Skin epidermis (tissue), 12 donors: ENCODE measurements at regions not wholly inside any gene's neighbourhood (a gene's known extent, or its start where the extent isn't known, plus 50 kb on each side); places are given as distances from the start of the nearest gene placed in this dataset.
"Not testable (repeated sequence)": the region's sequence is repeated elsewhere in the genome, so short reads cannot be mapped to it uniquely, and the experiment has no call there.

ENCODE experiments used
- H3K27ac ChIP-seq, 21 experiments: fragments of 200-600 bp; sonication (generic) in 11 of 21; one replicate each; pipeline ENCODE4 v1.5.0; 2020; ENCODE audit warnings: mild to moderate bottlenecking in 3 of 21, inconsistent platforms in 2 of 21, moderate library complexity in 2 of 21
- H3K4me3 ChIP-seq, 7 experiments: fragments of 200-600 bp; sonication (generic) in 2 of 7; one replicate each; pipeline ENCODE4 v1.5.0; 2020; ENCODE audit warnings: inconsistent platforms in 2 of 7, mild to moderate bottlenecking in 2 of 7, moderate library complexity in 1 of 7

DNA sequence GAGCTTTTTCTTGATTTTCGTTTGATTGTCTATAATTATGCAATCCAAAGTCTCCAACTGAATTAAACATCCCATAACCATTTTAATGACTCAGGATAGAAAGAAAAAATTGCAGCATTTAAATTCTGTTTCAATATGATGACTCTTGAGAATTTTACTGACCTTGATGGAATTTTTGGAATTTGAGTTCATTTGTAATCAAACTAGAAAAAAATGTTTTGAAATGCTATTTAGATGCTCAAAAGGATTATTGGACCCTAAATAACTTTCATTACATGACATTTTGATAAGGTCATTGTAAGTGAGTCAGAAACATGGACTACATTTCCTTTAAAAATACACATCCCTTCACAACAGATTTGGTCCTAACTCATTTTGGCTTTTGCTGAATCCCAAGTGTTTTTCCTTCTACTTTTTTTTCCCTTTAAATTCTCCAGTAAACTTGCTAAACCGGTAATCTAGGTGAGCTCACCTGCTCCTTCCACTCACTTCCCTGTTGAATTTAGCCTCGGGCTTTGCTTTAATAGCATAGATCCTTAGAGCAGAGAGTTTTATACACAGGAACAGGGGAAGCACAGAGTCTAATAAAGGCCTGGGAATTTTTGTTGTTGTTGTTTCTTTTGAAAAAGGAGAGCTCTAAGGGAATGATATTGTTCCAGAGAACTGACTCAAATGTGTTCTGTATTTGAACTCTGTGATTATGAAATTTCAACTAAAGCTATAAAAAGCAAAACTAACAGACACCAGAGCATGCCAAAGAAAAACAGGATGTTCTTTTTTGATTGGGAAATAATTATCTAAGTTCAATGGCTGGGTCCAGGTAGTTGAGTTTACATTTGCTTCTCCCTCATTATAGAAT, 1088.2 kb upstream of the CITED2 start:
- Histone ChIP-seq H3K4me3 (no peak overlapping the region), H3K27ac (peak overlapping the region in 12 of 21 experiments; percentile 12 to 76 (median 49))

DNA sequence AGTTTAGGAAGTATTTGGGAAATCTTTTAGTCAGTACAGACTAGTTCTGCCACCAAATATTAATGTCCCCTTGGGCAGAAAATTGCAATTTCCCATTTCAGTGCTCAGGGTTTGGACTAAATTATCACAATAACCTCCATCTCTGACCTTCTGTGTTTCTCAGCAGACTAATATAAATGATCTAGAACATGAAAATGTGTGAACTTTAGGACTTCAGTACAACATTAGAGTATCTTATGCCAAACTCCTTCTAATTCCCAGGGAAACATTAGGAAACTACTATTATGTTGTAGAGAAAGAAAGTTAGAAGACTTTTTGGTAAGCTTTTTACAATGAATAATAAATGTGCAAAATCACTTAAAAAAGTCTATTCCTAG, 1087.6 kb upstream of the CITED2 start:
- Histone ChIP-seq H3K27ac (peak overlapping the region in 4 of 21 experiments; percentile 39 to 50 (median 45)), H3K4me3 (no peak overlapping the region)

GRCh38 chr6:140460267-140460666, 1085.8 kb upstream of the CITED2 start:
- no peak overlapping the region for H3K4me3 ChIP-seq
- H3K27ac ChIP-seq = no peak overlapping the region

DNA sequence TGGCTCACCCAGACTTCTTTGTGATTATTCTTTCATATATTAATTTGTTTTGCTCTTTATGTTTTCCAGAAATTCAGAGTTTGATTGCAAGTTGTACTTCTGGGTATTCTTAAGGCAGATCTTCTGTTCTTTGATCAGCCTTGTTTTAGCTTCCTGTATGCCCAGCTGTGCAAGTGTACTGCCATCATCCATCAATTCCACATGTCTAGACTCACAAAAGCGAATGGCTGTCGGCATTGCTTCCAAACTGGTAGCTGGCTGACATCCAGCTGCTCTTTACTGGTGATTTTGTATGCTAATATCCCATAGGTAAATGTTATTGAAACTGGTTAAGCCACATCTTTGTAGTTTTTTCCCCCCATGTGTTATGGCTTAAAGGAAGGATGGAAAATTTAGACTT, 1084.8 kb upstream of the CITED2 start:
- Histone ChIP-seq H3K27ac (no peak overlapping the region), H3K4me3 (no peak overlapping the region)

DNA sequence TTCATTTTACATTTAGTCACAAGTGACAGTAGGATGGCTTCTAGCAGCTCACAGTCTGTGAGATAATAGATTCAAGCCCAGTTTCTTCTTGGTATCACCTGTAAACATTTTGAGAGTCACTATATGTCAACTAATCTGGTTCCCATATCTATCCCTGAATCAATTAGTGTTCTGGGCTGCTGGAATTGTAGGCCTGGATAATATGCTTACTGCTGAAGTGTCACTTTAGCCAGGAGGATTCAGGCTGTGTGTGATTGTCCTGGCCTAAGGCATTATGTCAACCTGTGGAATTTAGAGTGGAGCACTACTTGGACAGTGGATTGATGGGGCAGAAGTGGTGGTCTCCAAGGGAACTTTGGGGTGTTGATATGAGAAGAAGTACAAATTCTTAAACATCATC, 1071.8 kb upstream of the CITED2 start:
- Histone ChIP-seq H3K4me3 (no peak overlapping the region), H3K27ac (no peak overlapping the region)

- H3K4me3 ChIP-seq = no peak overlapping the region
- no peak overlapping the region for H3K27ac ChIP-seq
These were observed 1071.1 kb upstream of the CITED2 start for GRCh38 chr6:140445474-140446004.

DNA sequence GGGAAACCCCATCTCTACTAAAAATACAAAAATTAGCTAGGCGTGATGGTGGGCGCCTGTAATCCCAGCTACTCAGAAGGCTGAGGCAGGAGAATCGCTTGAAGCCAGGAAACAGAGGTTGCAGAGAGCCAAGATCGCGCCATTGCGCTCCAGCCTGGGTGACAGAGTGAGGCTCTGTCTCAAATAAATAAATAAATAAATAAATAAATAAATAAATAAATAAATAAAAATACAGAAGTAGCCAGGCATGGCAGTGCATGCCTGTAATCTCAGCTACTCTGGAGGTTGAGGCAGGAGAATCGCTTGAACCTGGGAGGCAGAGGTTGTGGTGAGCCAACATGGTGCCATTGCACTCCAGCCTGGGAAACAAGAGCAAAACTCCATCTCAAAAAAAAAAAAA, 1068.7 kb upstream of the CITED2 start:
- not testable (repeated sequence) for H3K27ac ChIP-seq, H3K4me3 ChIP-seq

DNA sequence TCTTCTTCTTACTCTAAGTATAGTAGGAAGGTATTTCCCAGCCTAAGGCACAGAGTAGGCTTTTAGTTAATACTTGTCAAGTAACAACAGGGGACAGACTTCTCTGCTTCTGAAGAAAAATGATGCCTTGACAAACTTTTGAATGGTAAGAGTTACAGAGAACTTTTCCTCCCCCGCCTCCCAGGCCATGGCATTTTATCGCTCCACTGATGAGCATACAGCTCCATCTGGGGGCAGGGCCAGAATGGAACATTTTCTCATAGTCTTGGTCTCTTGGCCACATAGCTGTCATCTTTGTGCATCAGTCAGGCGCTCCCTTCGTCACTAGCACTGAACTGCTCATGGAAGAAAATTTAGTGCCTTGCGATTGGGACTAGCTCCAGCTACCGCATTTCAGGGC, 1066.8 kb upstream of the CITED2 start:
- no peak overlapping the region for H3K27ac ChIP-seq
- H3K4me3 ChIP-seq = no peak overlapping the region

DNA sequence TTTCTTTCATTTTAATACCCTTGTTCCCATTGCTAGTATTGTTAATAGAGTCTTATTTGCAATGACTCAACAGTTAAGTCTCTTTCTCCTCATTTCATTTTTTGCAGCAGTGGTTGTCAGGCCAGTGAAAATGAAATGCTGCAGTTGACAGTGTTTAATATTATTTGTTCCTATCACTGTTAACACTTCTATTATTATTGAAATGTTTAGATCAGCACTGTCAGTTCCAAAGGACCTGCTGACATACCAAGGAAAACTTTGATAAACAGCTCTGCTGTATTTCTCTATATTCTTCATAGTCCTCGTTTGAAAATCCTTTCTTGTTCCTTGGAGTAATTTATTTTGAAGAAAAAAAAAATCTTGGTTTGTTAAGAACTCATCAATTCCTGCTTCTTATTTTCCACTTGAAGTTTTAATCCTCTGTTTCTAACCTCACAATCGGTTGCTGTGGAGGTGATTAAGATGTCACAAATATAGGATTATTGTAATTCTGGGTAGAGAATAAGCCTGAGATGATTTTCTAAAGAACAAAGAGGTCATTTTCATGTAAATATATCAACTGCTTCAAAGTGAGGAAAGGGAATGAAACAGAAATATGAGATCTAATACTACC, 1065.9 kb upstream of the CITED2 start:
- Histone ChIP-seq H3K27ac (no peak overlapping the region), H3K4me3 (no peak overlapping the region)

GRCh38 chr6:140438346-140438735, 1063.9 kb upstream of the CITED2 start:
- Histone ChIP-seq H3K27ac (no peak overlapping the region), H3K4me3 (no peak overlapping the region)

GRCh38 chr6:140437619-140438345, 1063.3 kb upstream of the CITED2 start:
- Histone ChIP-seq H3K27ac (no peak overlapping the region), H3K4me3 (no peak overlapping the region)

DNA sequence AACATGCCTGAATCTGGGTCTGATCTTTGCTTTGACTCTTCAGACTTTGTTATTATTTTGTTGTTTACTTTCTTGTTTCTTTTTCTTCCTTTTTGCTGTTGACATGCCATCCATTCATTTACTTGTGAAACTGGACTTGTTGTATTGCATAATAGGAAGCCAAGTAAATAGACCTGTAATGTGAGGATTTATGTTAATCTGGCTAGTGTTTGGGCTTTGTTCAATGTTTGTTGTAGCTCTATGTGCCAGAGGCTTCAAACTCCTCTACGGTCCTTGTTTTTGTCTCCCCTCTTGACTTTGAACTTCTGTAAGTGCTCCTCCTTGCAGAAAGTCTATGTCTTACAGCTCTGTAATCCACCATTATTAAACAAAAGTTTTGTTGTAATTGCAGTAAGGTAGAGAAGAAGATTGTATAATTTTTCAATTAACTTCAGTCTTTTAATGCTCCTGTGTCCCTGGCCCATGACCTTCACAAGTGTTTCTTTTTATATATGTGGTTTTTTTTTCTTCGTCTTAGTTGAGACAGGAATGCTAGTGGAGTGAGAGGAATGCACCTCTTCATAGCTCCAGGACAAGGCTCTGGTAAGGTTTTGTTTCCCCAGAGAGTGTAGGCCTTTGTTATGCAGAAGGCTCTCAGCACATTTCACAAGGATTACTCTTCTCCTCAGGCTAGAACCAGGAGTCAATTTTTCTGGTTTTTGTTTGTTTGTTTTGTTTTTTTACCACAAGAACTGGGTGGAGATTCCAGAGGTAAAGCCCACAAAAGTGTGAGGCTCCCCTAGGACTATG, 1061.8 kb upstream of the CITED2 start:
- no peak overlapping the region for H3K27ac ChIP-seq
- H3K4me3 ChIP-seq = no peak overlapping the region

GRCh38 chr6:140434761-140435160, 1060.3 kb upstream of the CITED2 start:
- H3K4me3 ChIP-seq = no peak overlapping the region
- no peak overlapping the region for H3K27ac ChIP-seq

DNA sequence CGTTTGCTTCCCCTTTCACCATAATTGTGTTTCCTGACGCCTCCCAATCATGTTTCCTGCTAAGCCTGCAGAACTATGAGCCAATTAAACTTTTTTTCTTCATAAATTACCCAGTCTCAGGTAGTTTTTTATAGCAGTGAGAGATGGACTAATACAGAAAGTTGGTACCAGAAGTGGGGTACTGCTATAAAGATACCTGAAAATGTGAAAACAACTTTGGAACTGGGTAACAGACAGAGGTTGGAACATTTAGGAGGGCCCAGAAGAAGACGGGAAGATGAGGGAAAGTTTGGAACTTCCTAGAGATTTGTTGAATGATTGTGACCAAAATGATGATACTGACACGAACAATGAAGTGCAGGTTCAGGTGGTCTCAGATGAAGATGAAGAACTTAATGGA, 1058.6 kb upstream of the CITED2 start:
- H3K4me3 ChIP-seq = no peak overlapping the region
- no peak overlapping the region for H3K27ac ChIP-seq

DNA sequence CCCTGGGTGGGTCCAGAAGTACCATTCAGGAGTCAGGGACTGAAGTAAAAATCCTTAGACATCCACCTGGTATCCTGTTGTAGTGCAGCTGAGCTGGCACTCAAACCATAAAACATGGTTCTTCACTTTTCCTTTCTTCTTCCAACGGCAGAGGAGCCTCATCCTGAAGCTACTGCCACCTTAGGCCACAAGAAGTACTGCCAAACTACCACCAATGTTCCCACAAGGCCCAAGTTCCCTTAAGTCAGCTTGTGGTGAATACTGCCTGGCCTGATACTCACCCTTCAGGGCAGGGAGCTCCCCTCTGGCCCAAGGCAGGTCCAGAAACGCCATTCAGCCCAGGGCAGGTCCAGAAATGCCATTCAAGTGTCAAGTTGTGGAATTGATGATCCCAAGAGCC, 1053.4 kb upstream of the CITED2 start:
- no peak overlapping the region for H3K4me3 ChIP-seq
- H3K27ac ChIP-seq = no peak overlapping the region

DNA sequence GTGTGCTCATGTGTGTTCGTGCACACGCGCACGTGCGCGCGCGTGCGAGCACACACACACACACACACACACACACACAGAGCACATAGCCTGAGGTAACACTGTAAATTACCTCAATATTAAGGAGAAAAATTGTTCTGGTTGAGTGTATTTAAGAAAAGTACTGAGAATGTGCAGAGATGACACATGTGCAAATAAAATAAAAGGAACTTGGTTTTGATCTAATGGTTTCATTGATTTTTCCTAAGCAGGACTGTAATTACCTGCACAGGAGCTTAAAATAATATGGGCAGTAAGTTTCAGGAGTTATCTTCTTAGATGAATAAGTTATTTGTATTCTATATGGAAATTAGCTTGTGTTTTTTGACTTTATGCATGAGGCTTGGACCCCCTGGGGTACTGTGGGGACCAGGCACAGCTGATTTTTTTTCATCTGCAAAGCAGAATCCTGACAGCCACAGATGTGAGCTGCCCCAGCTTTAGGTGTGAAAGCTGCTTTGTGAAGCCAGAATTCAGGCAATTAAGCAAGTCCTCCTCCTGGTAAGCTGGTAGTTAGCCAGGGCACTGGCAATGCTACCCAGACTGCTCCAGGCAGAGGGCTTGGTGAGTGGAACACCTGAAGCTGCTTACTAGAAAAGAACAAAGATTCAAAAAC, 1040.6 kb upstream of the CITED2 start:
- no peak overlapping the region for H3K27ac ChIP-seq
- H3K4me3 ChIP-seq = no peak overlapping the region

GRCh38 chr6:140403020-140403419, 1028.6 kb upstream of the CITED2 start:
- Histone ChIP-seq H3K27ac (no peak overlapping the region), H3K4me3 (no peak overlapping the region)

DNA sequence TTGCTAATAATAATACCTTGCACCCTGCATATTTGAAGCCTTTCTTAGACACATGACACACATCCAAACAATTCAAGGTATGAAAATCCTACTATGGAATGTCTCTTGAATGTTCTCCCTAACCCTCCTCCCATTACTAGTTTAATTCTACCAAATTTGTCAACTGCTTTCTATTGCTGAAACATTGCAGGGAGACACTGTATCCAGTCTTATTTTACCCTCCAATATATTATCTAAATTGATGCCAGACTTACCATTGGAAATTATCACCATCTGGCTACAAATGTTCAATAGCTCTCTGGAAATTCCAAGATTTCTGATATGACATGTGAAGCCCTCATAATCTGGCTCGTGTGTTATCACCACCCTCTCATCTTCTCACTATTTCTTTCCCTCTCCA, 1027.3 kb upstream of the CITED2 start:
- Histone ChIP-seq H3K27ac (no peak overlapping the region), H3K4me3 (no peak overlapping the region)

GRCh38 chr6:140398076-140398475, 1023.6 kb upstream of the CITED2 start:
- Histone ChIP-seq H3K4me3 (no peak overlapping the region), H3K27ac (no peak overlapping the region)
